Endothelial cell of umbilical vein (primary cell): ENCODE measurements at regions not wholly inside any gene's neighbourhood (a gene's known extent, or its start where the extent isn't known, plus 50 kb on each side); places are given as distances from the start of the nearest gene placed in this dataset.

Source experiments
- BruUV-seq: library from RNA; stranded (reverse); fragments of 400-500 nt; replicated peaks from 2 replicates; lab custom pipeline; 2021; lab: Mats Ljungman, UMichigan
- CTCF ChIA-PET: fragments of 300-600, 350-600 bp; sonication (Branson Sonifier 250); formaldehyde crosslinking; loops from one replicate; lab custom pipeline; 2021; ENCODE audit warnings: antibody characterized with exemption, inconsistent platforms; lab: Charles Lee
- POLR2A ChIA-PET: fragments of 300-600, 350-600 bp; sonication (Branson Sonifier 250); formaldehyde crosslinking; loops from one replicate; lab custom pipeline; 2021; ENCODE audit warnings: antibody characterized with exemption, inconsistent platforms; lab: Charles Lee
- DNase-seq: peaks from one replicate; pipeline ENCODE4 v3.0.0-alpha.2; 2011; ENCODE audit warnings: low read depth, low spot score
- FAIRE-seq: peaks from 2 replicates; lab custom pipeline; 2011; peaks lifted over from hg19 to GRCh38; lab: Jason Lieb, UNC
- H2AFZ ChIP-seq: 2 replicates; pipeline ENCODE4 v1.6.0; 2012; ENCODE audit warnings: low read depth, low read length, control low read depth, inconsistent platforms
- H3K27ac ChIP-seq: 2 replicates; pipeline ENCODE4 v1.5.1; 2011; ENCODE audit warnings: low read depth, mild to moderate bottlenecking, control low read depth, low read length, moderate library complexity; ENCODE audit not compliant: insufficient read depth
- H3K27me3 ChIP-seq, 2 experiments: 2 replicates each; pipeline versions ENCODE4 v1.6.0 to v1.6.1; 2011; ENCODE audit warnings: low read length in 2 of 2, mixed read lengths in 1 of 2; ENCODE audit not compliant: control insufficient read depth in 2 of 2, insufficient read depth in 2 of 2
- H3K36me3 ChIP-seq, 2 experiments: 2 replicates in 1 of 2; 3 replicates in 1 of 2; pipeline ENCODE4 v1.5.1; 2011; ENCODE audit warnings: low read length in 2 of 2, mild to moderate bottlenecking in 1 of 2, moderate library complexity in 1 of 2; ENCODE audit not compliant: control insufficient read depth in 2 of 2, insufficient read depth in 2 of 2; ENCODE audit errors: extremely low read depth in 1 of 2
- H3K4me1 ChIP-seq: 3 replicates; pipeline ENCODE4 v1.5.1; 2011; ENCODE audit warnings: mild to moderate bottlenecking, low read length; ENCODE audit not compliant: control insufficient read depth, insufficient read depth; ENCODE audit errors: extremely low read depth
- H3K4me2 ChIP-seq: 2 replicates; pipeline ENCODE4 v1.6.1; 2011; ENCODE audit warnings: low read length, control low read depth, mixed read lengths; ENCODE audit not compliant: insufficient read depth
- H3K4me3 ChIP-seq, 3 experiments: fragments of 200-600 bp in 1 of 3; sonication (generic), shearing (Covaris generic) in 1 of 3; replicated peaks in 1 of 3; 2 replicates each; pipeline ENCODE4 v1.5.1; 2011 to 2016; ENCODE audit warnings: control low read depth in 3 of 3, low read length in 3 of 3, mild to moderate bottlenecking in 2 of 3, inconsistent platforms in 1 of 3, low read depth in 1 of 3, moderate library complexity in 1 of 3; ENCODE audit not compliant: insufficient read depth in 1 of 3
- H3K79me2 ChIP-seq: 2 replicates; pipeline ENCODE4 v1.6.0; 2012; ENCODE audit warnings: low read length, inconsistent platforms; ENCODE audit not compliant: control insufficient read depth, insufficient read depth
- H3K9ac ChIP-seq: replicated peaks from 2 replicates; pipeline ENCODE3; 2011; ENCODE audit warnings: low read length, control low read depth; ENCODE audit not compliant: insufficient read depth; ENCODE audit errors: extremely low read depth
- H3K9me1 ChIP-seq: replicated peaks from 3 replicates; pipeline ENCODE4 v1.6.0; 2011; ENCODE audit warnings: mild to moderate bottlenecking, low read length; ENCODE audit not compliant: control insufficient read depth, insufficient read depth; ENCODE audit errors: extremely low read depth
- H3K9me3 ChIP-seq: replicated peaks from 2 replicates; pipeline ENCODE4 v1.5.1; 2012; ENCODE audit warnings: low read length, inconsistent platforms; ENCODE audit not compliant: control insufficient read depth, insufficient read depth
- H4K20me1 ChIP-seq: replicated peaks from 2 replicates; pipeline ENCODE3; 2011; ENCODE audit warnings: mild to moderate bottlenecking, low read length; ENCODE audit not compliant: control insufficient read depth, insufficient read depth; ENCODE audit errors: extremely low read depth
- EZH2 ChIP-seq: IDR thresholded peaks from 2 replicates; pipeline ENCODE4 v1.6.1; 2012; ENCODE audit warnings: borderline replicate concordance, low read depth, mild to moderate bottlenecking, moderate library complexity, low read length, inconsistent platforms; ENCODE audit not compliant: severe bottlenecking
- FOS ChIP-seq: IDR thresholded peaks from 2 replicates; pipeline ENCODE4 v1.6.1; 2011; ENCODE audit warnings: mild to moderate bottlenecking, low read length, moderate library complexity, borderline replicate concordance; ENCODE audit not compliant: insufficient read depth
- GATA2 ChIP-seq: IDR thresholded peaks from 2 replicates; pipeline ENCODE4 v1.7.0; 2011; ENCODE audit warnings: low read depth, mild to moderate bottlenecking, moderate library complexity, mixed read lengths, low read length; ENCODE audit not compliant: insufficient read length, insufficient read depth
- JUN ChIP-seq: IDR thresholded peaks from 2 replicates; pipeline ENCODE4 v1.6.1; 2011; ENCODE audit warnings: borderline replicate concordance, low read depth; ENCODE audit not compliant: insufficient read length, insufficient read depth
- MYC ChIP-seq: IDR thresholded peaks from one replicate; pipeline ENCODE4 v1.6.1; 2011; ENCODE audit warnings: mild to moderate bottlenecking, low read depth, low read length
- POLR2A ChIP-seq: IDR thresholded peaks from 2 replicates; pipeline ENCODE4 v1.6.1; 2012; ENCODE audit warnings: low read depth, mild to moderate bottlenecking, control low read depth, low read length
- POLR2AphosphoS5 ChIP-seq: IDR thresholded peaks from 2 replicates; pipeline ENCODE4 v1.6.1; 2012; ENCODE audit warnings: low read depth, mild to moderate bottlenecking, control low read depth, low read length, moderate library complexity; ENCODE audit not compliant: insufficient read depth
- dilution Hi-C: fragments of 300-500 bp; cut with MboI; formaldehyde crosslinking; loops from one replicate; pipeline ENCODE4 v1.15.0; 2019; ENCODE audit warnings: low sequenced_read_pairs; ENCODE audit not compliant: extremely low pct_ligation_motif_present
- intact Hi-C: fragments of 100-400 bp; cut with micrococcal nuclease; formaldehyde crosslinking; loops from one replicate; pipeline ENCODE4 v1.10.0; 2022
- TF ChIP-seq, protein P1 (sequence below): IDR thresholded peaks from 2 replicates; pipeline ENCODE4 v1.6.1; 2011; ENCODE audit not compliant: insufficient read depth, insufficient read length
- TF ChIP-seq, protein P2 (sequence below), 2 donors: IDR thresholded peaks; 1 replicate in 1 of 2; 2 replicates in 1 of 2; pipeline ENCODE4 v1.5.1; 2011; ENCODE audit warnings: low read length in 2 of 2, mild to moderate bottlenecking in 2 of 2, moderate library complexity in 2 of 2, control low read depth in 1 of 2, inconsistent platforms in 1 of 2, low read depth in 1 of 2; ENCODE audit not compliant: insufficient read depth in 1 of 2; ENCODE audit errors: extremely low read depth in 1 of 2

DNA sequence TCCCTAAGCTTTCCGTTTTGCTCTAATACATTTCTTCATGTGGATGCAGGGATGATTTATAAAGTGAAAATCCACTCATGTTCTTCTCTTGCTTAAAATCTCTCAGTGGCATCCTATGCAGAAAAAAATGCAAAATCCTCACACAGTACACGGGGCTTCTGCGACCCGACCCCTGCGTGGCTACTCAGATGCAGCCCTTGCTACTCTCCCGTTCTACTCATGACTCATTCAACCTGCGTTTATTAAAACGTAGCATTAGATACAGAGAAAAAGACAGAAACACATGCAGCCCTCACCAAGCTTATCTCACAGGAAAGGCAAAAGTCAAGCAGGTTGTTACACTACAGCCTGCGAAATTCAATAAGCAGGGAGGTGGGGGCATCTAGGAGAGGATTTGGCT is 284.4 kb upstream of the PFKP start:
- Histone ChIP-seq H3K27me3 (no peaks in the 10 kb centered on the region), H3K4me1 (no peaks in the 10 kb centered on the region), H3K36me3 (no peaks in the 10 kb centered on the region), H3K27ac (no peak overlapping the region), H3K4me2 (no peak overlapping the region), H3K9me3 (peaks cover 8% of the 10 kb centered on the region), H2AFZ (no peak overlapping the region), H3K9ac (no peak overlapping the region), H3K79me2 (no peaks in the 10 kb centered on the region), H4K20me1 (no peaks in the 10 kb centered on the region), H3K9me1 (no peaks in the 10 kb centered on the region), H3K4me3 (no peak overlapping the region)
- ChIA-PET CTCF (no interaction called here), POLR2A (no interaction called here)
- no TSS peak for BruUV-seq
- intact Hi-C loops (no loop called here), dilution Hi-C loops (no loop called here)
- no peak for FAIRE-seq
- TF ChIP-seq JUN (no peak), POLR2AphosphoS5 (no peak), GATA2 (no peak)
- TF ChIP-seq, protein P1, sequence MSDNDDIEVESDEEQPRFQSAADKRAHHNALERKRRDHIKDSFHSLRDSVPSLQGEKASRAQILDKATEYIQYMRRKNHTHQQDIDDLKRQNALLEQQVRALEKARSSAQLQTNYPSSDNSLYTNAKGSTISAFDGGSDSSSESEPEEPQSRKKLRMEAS: no peak
- no peak for DNase-seq

GRCh38 chr10:2782265-2782664 is 285.1 kb upstream of the PFKP start:
- ChIA-PET POLR2A (no interaction called here), CTCF (no interaction called here)
- H3K4me3 ChIP-seq: no peak overlapping the region
- dilution Hi-C loops: no loop called here
- no TSS peak for BruUV-seq
- no peak overlapping the region for H2AFZ ChIP-seq
- H3K9ac ChIP-seq: no peak overlapping the region
- no peaks in the 10 kb centered on the region for H3K9me1 ChIP-seq
- H3K4me1 ChIP-seq: no peaks in the 10 kb centered on the region
- no peak overlapping the region for H3K4me2 ChIP-seq
- no peaks in the 10 kb centered on the region for H3K27me3 ChIP-seq
- intact Hi-C loops: no loop called here
- DNase-seq: no peak
- H3K36me3 ChIP-seq: no peaks in the 10 kb centered on the region
- no peaks in the 10 kb centered on the region for H3K79me2 ChIP-seq
- H4K20me1 ChIP-seq: no peaks in the 10 kb centered on the region
- no peak for FAIRE-seq
- no peak overlapping the region for H3K27ac ChIP-seq
- TF ChIP-seq MYC (no peak), POLR2A (no peak), GATA2 (no peak), EZH2 (no peak), POLR2AphosphoS5 (no peak), FOS (no peak), JUN (no peak)
- TF ChIP-seq, protein P1: no peak
- TF ChIP-seq, protein P2, sequence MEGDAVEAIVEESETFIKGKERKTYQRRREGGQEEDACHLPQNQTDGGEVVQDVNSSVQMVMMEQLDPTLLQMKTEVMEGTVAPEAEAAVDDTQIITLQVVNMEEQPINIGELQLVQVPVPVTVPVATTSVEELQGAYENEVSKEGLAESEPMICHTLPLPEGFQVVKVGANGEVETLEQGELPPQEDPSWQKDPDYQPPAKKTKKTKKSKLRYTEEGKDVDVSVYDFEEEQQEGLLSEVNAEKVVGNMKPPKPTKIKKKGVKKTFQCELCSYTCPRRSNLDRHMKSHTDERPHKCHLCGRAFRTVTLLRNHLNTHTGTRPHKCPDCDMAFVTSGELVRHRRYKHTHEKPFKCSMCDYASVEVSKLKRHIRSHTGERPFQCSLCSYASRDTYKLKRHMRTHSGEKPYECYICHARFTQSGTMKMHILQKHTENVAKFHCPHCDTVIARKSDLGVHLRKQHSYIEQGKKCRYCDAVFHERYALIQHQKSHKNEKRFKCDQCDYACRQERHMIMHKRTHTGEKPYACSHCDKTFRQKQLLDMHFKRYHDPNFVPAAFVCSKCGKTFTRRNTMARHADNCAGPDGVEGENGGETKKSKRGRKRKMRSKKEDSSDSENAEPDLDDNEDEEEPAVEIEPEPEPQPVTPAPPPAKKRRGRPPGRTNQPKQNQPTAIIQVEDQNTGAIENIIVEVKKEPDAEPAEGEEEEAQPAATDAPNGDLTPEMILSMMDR (IDR thresholded peaks at IDR 0.05; ENCODE audit: extremely low read depth in 1 of 2, insufficient read depth in 1 of 2, low read depth in 1 of 2, low read length in 2 of 2): no peak
- peaks cover 8% of the 10 kb centered on the region for H3K9me3 ChIP-seq
